GM12875 (cell line): ENCODE measurements at regions not wholly inside any gene's neighbourhood (a gene's known extent, or its start where the extent isn't known, plus 50 kb on each side); places are given as distances from the start of the nearest gene placed in this dataset.

Experiments used
- H3K4me3 ChIP-seq: one replicate; pipeline ENCODE4 v1.5.1; 2011; ENCODE audit warnings: low read depth, low read length, control low read depth
- CTCF ChIP-seq: IDR thresholded peaks from 2 replicates; pipeline ENCODE4 v1.5.1; 2011; ENCODE audit warnings: low read depth, mild to moderate bottlenecking, control low read depth, inconsistent platforms, low read length, moderate library complexity, borderline replicate concordance; ENCODE audit not compliant: insufficient read depth

DNA sequence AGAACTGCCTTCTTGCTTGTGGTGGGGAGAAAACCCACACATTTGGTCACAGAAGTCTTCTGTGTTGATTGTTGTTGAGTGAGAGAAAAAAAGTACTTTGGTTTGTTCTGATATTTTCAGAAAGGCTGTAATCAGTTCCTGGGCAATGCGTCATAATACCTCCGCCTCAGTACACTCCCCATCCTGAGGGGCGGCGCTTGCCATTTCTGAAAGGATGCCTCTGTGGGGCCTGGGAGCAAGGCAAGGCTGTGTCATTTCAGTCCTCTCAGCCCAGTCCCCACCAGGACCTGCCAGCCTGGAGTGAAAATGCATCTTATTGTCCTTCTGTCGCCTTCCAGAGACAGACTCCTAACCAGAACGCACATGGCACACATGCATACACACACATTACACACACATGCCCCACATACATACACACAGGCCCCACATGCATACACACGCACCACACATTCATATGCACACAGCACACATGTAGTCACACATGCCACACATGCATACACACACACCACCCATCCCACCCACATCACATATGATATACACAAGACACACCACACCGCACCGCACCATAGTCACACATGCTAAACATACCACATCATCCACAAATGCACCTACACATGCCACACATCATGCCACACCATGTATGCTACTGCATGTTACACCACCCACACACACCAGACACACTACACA, 90.0 kb downstream of the CXCL12 start:
- TF ChIP-seq CTCF: no peak
- no peak overlapping the region for H3K4me3 ChIP-seq

GRCh38 chr10:44293842-44294241, 91.1 kb downstream of the CXCL12 start:
- no peak overlapping the region for H3K4me3 ChIP-seq
- TF ChIP-seq CTCF: no peak

GRCh38 chr10:44293306-44293778, 91.6 kb downstream of the CXCL12 start:
- H3K4me3 ChIP-seq: no peak overlapping the region

GRCh38 chr10:44292390-44293002, 92.4 kb downstream of the CXCL12 start:
- no peak for TF ChIP-seq CTCF
- H3K4me3 ChIP-seq: no peak overlapping the region

More at GRCh38 chr10:44293306-44293778, 91.6 kb downstream of the CXCL12 start:
- TF ChIP-seq CTCF: no peak

- H3K4me3 ChIP-seq: no peak overlapping the region
- no peak for TF ChIP-seq CTCF
Measured at GRCh38 chr10:44291091-44291490, 93.8 kb downstream of the CXCL12 start.

GRCh38 chr10:44289125-44289524, 95.8 kb downstream of the CXCL12 start:
- TF ChIP-seq CTCF: no peak
- H3K4me3 ChIP-seq: no peak overlapping the region

DNA sequence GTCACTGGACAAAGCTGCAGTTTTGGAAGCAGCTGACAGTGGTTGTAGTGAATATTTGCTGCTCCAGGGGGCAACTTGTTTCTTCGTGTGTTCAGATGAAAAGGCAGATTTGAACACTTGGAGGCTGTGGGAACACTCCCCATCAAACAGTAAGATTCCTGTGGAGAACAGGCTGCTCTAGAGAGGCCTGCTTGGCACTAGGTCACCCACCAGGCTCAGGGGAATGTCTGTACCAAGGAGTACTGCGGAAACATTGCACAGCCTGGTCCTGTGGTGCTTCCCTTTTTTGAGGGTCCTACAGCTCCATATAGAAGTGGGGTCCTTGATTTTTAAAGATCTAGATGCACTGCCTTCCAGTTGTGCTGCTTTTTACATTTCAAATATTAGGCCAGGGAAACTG, 97.5 kb downstream of the CXCL12 start:
- no peak overlapping the region for H3K4me3 ChIP-seq
- no peak for TF ChIP-seq CTCF
